GM21723 (cell line): ENCODE measurements at regions not wholly inside any gene's neighbourhood (a gene's known extent, or its start where the extent isn't known, plus 50 kb on each side); places are given as distances from the start of the nearest gene placed in this dataset.

ENCODE experiments used
- ATAC-seq: cut with Tn5 transposase; IDR thresholded peaks from one replicate; pipeline ENCODE4 v1.9.1; 2021; ENCODE audit warnings: mild to moderate bottlenecking, moderate library complexity; ENCODE audit not compliant: unreplicated experiment

DNA sequence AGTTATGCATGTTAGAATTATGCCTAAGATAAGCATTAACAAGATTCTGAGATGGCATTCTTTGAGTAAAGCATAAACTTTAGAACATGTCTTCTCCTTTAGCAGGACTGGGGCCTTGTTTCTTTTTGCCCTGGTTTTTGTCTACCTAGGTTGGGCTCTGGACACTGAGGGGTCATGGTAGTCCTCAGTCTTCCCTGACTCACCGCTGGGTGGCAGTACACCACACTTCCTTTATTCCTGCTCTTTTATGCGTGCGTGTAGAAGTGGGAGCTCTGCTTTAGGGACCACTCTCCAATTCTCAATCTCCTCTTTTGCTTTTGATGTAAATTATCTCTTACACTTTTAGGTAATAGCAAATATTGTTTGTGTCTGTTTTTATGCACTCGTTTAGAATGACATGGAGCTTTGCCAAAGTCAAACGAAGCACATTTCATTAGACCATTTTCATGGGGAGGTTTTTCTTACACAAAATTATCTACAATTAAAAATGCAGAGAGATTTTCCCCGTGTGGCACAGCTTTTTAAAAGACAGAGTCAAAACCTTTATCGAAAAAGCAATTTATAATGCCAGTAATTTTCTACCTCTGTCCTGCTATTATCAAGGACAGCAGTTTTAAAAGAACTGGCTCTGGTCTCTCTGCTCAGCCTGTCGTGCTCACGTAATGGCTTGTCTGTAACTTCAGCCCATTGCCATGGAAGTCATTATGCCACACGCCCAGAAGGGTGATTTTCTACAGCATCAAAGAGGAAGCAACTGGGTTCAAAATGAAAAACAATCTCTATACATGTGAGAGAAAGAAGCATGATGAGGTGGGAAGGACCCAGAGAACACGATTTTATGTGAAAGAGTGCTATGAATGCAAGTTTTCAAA, 413.9 kb downstream of the COG6 start:
- no peak for ATAC-seq

GRCh38 chr13:40070357-40070756, 414.9 kb downstream of the COG6 start:
- ATAC-seq = no peak

DNA sequence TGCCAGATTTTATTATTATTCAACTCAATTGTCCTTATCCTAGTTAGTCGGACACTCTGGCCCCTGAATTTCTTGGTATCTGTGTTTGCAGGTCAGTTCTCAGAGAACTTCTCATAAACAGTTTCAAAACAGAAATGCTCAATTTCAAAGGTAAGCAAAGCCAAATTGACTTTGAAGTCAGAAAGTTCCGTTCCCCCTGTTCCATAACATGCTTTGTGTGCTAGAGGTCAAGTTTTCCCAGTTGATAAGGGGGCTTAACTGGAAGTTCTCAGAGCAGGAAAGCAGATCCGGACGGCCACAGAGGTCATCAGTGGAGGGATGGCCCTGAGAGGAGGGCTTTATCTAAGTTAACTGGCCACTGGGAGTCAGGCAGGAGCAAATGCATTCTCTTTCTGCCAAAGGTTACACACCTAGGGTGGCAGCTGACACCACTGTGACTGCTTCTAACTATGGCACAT, 417.2 kb downstream of the COG6 start:
- ATAC-seq = no peak

- no peak for ATAC-seq
Measured at GRCh38 chr13:40074338-40074737, 418.9 kb downstream of the COG6 start.

GRCh38 chr13:40075281-40075680, 419.8 kb downstream of the COG6 start:
- no peak for ATAC-seq

- ATAC-seq = no peak
Measured at GRCh38 chr13:40076765-40077362, 421.4 kb downstream of the COG6 start.

GRCh38 chr13:40077396-40078027, 422.1 kb downstream of the COG6 start:
- ATAC-seq = no peak

DNA sequence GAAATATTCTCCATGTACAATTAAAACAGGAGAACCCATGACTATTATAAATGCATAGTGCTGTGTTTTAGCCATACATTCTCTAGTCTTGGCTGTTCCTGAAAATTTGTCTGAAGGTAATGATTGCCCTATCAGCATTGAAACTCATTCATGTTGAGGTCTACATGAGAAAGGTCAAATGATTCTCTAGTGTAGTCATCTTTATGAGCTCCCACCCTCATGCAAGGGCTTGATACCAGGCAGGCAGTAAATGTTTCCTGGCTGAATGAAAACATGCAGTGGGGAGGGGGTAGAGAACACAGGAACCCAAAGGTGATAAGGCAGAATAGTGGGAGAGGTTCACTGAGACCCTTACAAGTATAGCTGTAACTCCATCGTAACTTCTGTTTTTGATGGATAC, 424.3 kb downstream of the COG6 start:
- no peak for ATAC-seq

- no peak for ATAC-seq
Measured at GRCh38 chr13:40080676-40081075, 425.2 kb downstream of the COG6 start.

- ATAC-seq = no peak
Measured at GRCh38 chr13:40082639-40083038, 427.2 kb downstream of the COG6 start.

DNA sequence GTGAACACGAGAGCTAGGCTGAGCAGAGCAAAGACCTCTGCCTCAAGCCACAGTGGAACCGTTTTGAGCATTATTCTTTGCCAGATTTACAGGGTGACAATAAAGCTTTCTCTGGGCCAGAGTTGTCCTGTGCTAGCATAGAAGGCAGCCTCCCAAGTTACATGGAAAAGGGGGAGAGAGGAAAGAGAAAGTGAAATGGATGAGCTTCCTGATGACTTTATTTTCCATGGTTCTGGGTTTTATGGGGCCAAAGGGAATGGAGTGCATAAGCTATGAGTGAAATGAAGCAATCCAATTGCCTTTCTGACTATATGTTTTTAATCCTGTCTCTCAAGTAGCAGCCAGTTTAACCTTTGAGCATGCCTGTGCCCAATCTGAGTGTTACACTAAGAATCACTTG, 428.4 kb downstream of the COG6 start:
- no peak for ATAC-seq

DNA sequence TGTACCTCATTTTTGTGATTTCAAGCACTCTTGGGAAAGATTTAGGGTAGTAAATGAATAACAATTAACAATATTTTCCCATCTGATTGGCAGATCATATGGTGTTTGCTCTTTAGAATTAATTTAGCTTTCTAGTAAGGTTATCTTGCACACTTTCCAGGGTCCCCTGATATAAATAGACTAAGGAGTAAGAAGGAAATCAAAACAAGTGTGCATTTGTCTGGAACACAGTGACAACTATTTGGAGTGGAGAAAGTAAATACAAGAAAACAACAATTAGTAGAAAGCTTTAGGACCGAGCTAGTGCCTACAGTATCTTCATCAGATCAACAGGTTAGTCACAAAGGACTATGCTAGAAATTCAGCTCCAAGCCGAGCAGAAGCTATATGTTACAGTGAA, 429.5 kb downstream of the COG6 start:
- ATAC-seq = no peak

DNA sequence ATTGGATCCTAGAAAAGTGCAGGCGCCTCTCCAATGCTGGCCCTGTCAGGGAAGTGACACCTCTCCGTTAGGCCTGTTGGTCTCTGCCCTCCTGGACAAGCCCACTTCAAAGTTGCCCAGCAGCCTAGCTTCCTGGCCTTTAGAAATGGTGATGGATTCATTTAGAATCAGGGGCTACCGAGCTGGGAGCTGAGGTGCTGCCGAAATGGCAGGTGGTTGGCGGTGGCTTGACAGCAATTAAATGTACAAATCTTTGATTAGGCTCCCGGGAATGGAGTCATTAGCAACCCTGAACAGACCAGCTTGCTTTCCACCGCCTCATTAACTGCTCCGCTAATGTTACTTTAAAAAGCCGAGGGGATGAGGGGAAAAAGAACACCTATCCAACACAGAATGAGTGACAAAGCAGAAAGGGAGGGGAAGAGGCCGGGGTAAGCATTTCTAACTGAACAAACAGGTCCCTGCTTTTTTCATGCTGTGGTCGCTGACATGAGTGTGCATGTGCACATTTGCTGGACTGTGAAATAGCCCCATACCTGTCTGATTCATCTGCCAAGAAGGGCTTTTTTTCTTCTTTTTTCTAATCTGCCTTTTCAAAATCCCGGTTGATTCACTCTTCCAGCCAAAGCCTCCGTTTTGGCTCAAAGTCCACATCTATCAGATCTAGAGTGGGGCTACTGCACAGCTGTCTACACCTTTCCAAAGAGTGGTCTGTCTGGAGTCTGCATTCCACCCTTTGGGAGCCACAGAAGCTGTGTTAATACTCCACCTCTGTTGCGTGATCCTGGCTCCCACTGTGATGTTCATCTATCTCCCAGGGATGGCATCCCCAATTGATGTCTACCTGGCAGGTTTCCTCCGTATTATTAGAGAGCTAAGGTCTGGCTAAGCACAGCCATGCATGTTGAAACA, 431.9 kb downstream of the COG6 start:
- ATAC-seq = no peak

DNA sequence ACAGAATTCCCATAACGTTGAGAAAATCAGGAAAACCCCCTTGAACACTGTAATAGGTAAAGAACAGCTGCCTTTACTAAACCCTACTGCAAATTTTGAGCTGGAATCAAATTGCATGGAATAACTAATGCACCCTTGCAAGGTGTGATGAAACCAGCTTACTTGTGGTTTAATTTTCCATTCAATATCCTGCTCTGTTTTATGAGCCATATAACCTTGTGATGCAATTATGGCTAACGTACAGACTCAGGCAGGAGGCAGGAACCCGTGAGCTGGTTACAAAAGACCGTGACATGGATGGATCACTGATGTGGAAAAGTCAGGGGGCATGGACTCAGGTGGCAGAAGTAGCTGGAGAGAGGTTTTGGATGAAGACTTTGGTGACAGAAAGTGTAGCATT, 438.6 kb downstream of the COG6 start:
- ATAC-seq = no peak

DNA sequence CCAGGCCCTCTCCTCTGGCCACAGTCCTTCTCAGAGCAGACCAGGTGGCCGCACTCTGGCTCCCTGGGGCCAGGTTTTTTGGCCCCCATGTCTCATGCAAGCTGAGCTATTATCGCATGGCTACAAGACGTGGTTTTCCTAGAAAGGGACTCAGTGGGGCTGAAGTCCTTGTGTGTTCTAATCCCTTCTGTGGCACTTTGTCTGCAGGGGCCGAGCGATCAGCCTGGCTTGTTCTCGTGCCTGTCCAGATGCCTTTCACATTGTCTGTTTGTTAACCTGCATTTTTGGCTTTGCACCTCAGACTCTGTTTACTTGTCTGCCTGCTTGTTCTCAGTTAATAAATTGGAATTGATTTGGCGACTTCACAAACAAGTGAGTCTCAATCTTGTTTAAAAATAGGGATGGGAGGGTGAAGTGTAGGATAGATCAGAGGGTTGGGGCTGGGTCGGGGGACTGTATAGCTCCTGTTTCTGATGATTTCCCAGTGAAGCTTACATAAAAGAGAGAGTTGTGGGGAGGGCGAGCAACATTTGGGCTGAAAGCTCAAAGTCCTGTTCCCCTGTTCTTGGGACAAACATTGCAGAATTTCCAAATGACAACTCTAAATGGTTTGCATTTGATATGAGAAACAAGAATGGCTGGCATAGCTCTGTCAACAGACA, 440.4 kb downstream of the COG6 start:
- ATAC-seq = no peak

DNA sequence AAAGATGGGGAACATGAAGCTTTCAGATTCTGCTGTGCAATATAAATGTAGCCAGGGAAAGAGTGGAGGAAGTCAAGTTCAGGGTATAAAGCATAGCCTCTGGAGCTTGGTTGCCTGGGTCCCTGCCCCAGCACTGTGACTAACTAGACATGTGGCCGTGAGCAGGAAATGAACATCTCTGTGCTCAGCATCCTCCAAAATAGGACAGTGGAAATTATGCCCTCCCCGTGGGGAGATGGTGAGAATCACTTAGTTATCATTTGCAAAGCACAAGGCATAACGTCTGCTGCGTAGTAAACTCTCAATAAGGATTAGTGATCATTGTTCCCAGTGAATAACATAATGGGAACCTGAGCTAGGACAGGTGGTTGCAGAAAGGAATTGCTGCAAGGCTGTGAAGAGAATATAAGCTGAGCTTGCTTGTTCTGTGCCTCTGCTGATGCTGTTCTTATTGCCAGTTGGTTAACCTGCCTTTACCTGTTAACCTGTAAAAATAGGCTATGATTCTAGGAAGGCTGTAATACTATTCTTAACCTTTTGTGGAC, 441.0 kb downstream of the COG6 start:
- ATAC-seq = no peak

- ATAC-seq = no peak
Measured at GRCh38 chr13:40098246-40098645, 442.8 kb downstream of the COG6 start.

DNA sequence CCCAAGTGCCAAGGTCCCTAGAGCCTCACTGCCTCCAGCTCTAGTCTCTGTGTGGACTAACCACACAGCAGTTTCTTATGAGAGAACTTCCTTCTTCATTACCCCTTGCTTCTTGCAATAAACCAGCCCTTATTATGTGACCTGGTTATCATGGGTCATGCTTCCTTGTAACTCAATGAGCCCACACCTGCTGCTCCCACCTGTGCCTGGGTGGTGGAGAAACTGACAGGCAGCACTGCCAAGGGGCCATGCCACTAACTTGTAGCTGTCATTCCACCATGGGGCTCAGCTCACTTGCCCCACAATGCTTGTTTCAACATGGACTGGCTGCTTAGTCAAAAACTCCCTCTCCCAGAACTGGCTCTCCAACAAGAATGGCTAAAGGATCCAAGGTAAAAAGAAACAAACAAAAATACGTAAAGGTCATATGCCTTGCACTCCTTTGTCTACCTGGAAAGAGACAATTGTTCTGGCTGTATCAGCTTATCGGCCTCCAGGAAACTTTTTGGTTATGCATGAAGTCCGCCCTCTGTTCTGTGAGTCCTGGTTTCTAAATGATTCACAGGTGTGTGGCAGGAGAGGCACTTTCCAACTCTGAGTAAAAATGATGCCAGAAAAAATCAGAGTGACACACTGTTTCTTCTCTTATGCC, 446.4 kb downstream of the COG6 start:
- peak; percentile 84 for ATAC-seq

GRCh38 chr13:40102360-40102727, 446.9 kb downstream of the COG6 start:
- peak; percentile 19 for ATAC-seq

GRCh38 chr13:40102854-40103253, 447.4 kb downstream of the COG6 start:
- no peak for ATAC-seq
